ENCODE measurements at regions not wholly inside any gene's neighbourhood (a gene's known extent, or its start where the extent isn't known, plus 50 kb on each side); places are given as distances from the start of the nearest gene placed in this dataset.
A peak's percentile ranks its signal among the peaks of the same experiment; 100 is the strongest.

- TF ChIP-seq POLR2AphosphoS5 (IDR thresholded peaks at IDR 0.05; ENCODE audit: low read depth, low read length) = no peak
- TF ChIP-seq EZH2 (IDR thresholded peaks at IDR 0.05; ENCODE audit: low read depth, low read length, severe bottlenecking) = no peak
- TF ChIP-seq CTCF (IDR thresholded peaks at IDR 0.05; ENCODE audit: control extremely low read depth in 1 of 3, insufficient read depth in 1 of 3, low read depth in 1 of 3, low read length in 3 of 3) = peak in 1 of 3 experiments; percentile 19; a peak in 2 of 4 replicates
- no peak for TF ChIP-seq SAP30 (IDR thresholded peaks at IDR 0.05; ENCODE audit: insufficient read depth, insufficient replicate concordance, low read length)
- no peak for TF ChIP-seq SRF (IDR thresholded peaks at IDR 0.05; ENCODE audit: low read depth, low read length)
- no peak for TF ChIP-seq CHD2 (IDR thresholded peaks at IDR 0.05; ENCODE audit: low read length)
- no peak for TF ChIP-seq CREB1 (IDR thresholded peaks at IDR 0.05)
- no peak for TF ChIP-seq SIN3A (conservative IDR thresholded peaks at IDR 0.05 in 1 of 2, IDR thresholded peaks at IDR 0.05 in 1 of 2; ENCODE audit: low read depth in 1 of 2, low read length in 2 of 2)
- no peak for TF ChIP-seq EGR1 (IDR thresholded peaks at IDR 0.05; ENCODE audit: borderline replicate concordance, low read depth, low read length)
- no peak for TF ChIP-seq TAF1 (IDR thresholded peaks at IDR 0.05; ENCODE audit: low read depth, low read length)
- no peak for TF ChIP-seq POLR2A (IDR thresholded peaks at IDR 0.05; ENCODE audit: control extremely low read depth in 1 of 2, low read depth in 2 of 2, low read length in 2 of 2)
- no peak for TF ChIP-seq USF2 (IDR thresholded peaks at IDR 0.05; ENCODE audit: low read length)
- TF ChIP-seq RXRA (IDR thresholded peaks at IDR 0.05; ENCODE audit: insufficient read depth, low read depth, low read length) = no peak
Observed at GRCh38 chr6:102571236-102571908, 1177.9 kb downstream of the GRIK2 start.

Measured in H1 (cell line).